ENCODE measurements at regions not wholly inside any gene's neighbourhood (a gene's known extent, or its start where the extent isn't known, plus 50 kb on each side); places are given as distances from the start of the nearest gene placed in this dataset.

GRCh38 chr1:72705921-72706320 is 423.6 kb upstream of the NEGR1 start:
- Mint-ChIP-seq H3K4me1 (ENCODE audit: low read depth) (no peaks in the 10 kb centered on the region), H3K36me3 (no peaks in the 10 kb centered on the region), H3K9me3 (peaks cover 6% of the 10 kb centered on the region), H3K4me3 (no peak overlapping the region), H3K27ac (no peak overlapping the region), H3K27me3 (no peaks in the 10 kb centered on the region)
- POLR2A ChIA-PET, result no interaction called here
- no peak for DNase-seq
- CTCF ChIA-PET, result no interaction called here
- intact Hi-C loops (cut with micrococcal nuclease), result no loop called here

GRCh38 chr1:72704841-72705477 is 422.6 kb upstream of the NEGR1 start:
- H3K27me3 Mint-ChIP-seq, result no peaks in the 10 kb centered on the region
- no peak overlapping the region for H3K4me3 Mint-ChIP-seq
- CTCF ChIA-PET, result interaction anchor here (0.6 kb wide), 1 partner anchor 835 kb away, joined by 3 read pairs; no protein-coding TSS in a partner anchor
- intact Hi-C loops (cut with micrococcal nuclease), result no loop called here
- POLR2A ChIA-PET, result no interaction called here
- DNase-seq, result no peak
- no peak overlapping the region for H3K27ac Mint-ChIP-seq
- H3K9me3 Mint-ChIP-seq, result peaks cover 6% of the 10 kb centered on the region
- no peaks in the 10 kb centered on the region for H3K36me3 Mint-ChIP-seq
- no peaks in the 10 kb centered on the region for H3K4me1 Mint-ChIP-seq (ENCODE audit: low read depth)

DNA sequence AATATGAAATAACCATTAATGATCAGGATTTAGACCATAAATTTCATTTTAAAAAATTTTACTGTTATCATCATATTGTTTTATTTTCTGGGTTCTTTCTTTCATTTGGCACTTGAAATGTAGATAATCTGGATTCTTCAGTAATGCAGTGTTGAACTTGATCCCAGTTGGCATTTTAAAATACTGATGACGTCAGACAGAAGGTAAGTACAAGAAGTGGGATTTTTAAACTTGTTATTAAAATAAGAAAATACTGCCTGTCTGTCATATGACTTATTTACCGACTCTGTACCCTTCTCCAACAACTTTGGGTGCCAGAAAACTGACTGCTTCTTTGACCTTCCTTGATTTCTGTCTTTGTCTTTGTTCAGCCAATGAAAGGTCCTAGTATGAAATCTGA is 415.1 kb upstream of the NEGR1 start:
- Mint-ChIP-seq H3K27me3 (no peaks in the 10 kb centered on the region), H3K36me3 (no peaks in the 10 kb centered on the region), H3K4me3 (no peak overlapping the region), H3K9me3 (peaks cover 30% of the 10 kb centered on the region), H3K4me1 (ENCODE audit: low read depth) (no peaks in the 10 kb centered on the region), H3K27ac (no peak overlapping the region)
- DNase-seq, result no peak
- intact Hi-C loops (cut with micrococcal nuclease), result no loop called here
- POLR2A ChIA-PET, result no interaction called here
- CTCF ChIA-PET, result no interaction called here

DNA sequence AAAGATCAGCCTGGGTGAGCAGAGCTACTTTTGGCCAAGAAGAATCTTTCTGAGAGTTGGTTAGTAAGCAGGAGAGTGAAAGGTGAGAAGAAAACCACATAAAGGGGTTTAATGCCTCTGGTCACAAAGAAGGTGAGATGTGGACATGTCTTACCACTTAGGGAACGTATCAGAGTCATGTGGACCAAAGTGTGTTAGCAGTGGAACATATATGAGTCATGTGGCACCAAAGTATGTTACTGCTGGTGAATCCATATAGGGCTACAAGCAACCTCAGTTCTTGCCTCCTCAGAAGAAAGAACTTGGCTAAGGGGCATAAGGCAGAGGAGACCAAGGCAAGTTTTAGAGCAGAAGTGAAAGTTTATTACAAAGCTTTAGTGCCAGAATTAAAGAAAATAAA is 411.6 kb upstream of the NEGR1 start:
- POLR2A ChIA-PET, result no interaction called here
- intact Hi-C loops (cut with micrococcal nuclease), result no loop called here

GRCh38 chr1:72693376-72693775 is 411.0 kb upstream of the NEGR1 start:
- no peak for DNase-seq
- CTCF ChIA-PET, result no interaction called here
- POLR2A ChIA-PET, result no interaction called here
- peaks cover 37% of the 10 kb centered on the region for H3K9me3 Mint-ChIP-seq
- no peaks in the 10 kb centered on the region for H3K36me3 Mint-ChIP-seq
- intact Hi-C loops (cut with micrococcal nuclease), result no loop called here
- H3K4me3 Mint-ChIP-seq, result no peak overlapping the region
- H3K27me3 Mint-ChIP-seq, result no peaks in the 10 kb centered on the region
- H3K4me1 Mint-ChIP-seq (ENCODE audit: low read depth), result no peaks in the 10 kb centered on the region
- H3K27ac Mint-ChIP-seq, result no peak overlapping the region

More for the DNA sequence above, 411.6 kb upstream of the NEGR1 start:
- H3K4me1 Mint-ChIP-seq (ENCODE audit: low read depth), result no peaks in the 10 kb centered on the region
- CTCF ChIA-PET, result no interaction called here
- peaks cover 36% of the 10 kb centered on the region for H3K9me3 Mint-ChIP-seq
- H3K27ac Mint-ChIP-seq, result no peak overlapping the region
- no peaks in the 10 kb centered on the region for H3K36me3 Mint-ChIP-seq
- H3K27me3 Mint-ChIP-seq, result no peaks in the 10 kb centered on the region
- H3K4me3 Mint-ChIP-seq, result no peak overlapping the region
- DNase-seq, result no peak

DNA sequence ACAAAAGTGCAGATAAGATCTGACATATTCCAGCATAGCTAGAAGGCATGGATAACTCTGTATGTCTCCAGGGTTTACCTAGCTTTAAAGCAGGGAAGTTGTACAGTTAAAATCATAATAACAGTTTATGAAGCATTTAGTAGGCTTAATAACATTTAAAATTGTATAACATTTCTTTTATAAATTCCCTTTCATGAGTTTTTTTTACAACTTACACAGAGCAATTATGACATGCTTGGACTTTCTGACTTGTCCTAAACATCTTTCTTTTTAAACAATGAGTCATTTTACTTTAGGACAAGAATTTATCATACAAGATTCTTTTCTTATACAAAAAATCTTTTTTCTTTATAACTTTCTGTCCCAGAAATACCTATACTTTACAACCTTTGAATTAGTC is 408.5 kb upstream of the NEGR1 start:
- intact Hi-C loops (cut with micrococcal nuclease), result no loop called here
- Mint-ChIP-seq H3K4me3 (no peak overlapping the region), H3K27me3 (no peaks in the 10 kb centered on the region), H3K9me3 (peaks cover 49% of the 10 kb centered on the region), H3K36me3 (no peaks in the 10 kb centered on the region), H3K4me1 (ENCODE audit: low read depth) (no peaks in the 10 kb centered on the region), H3K27ac (no peak overlapping the region)
- CTCF ChIA-PET, result no interaction called here
- DNase-seq, result no peak
- POLR2A ChIA-PET, result no interaction called here

DNA sequence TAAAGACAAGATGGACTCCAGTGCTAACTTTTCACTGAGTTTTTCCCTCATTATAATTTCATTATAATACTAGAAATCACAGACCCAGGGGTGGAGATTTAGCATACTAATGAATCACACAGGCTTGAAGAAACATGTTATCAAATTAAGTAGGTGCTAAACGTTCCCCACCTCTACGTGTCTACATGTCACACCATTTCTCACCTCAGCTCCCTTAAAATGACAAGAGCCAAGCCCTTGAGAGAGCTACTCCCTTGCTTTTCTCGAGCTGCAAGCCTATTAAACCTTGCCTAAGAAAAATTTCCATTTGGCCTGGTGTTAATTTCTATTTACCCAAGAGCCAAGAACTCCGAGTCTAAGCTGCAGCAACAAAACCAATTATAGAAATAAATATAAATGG is 396.3 kb upstream of the NEGR1 start:
- CTCF ChIA-PET, result no interaction called here
- Mint-ChIP-seq H3K9me3 (no peaks in the 10 kb centered on the region), H3K4me3 (no peak overlapping the region), H3K27ac (no peak overlapping the region), H3K27me3 (no peaks in the 10 kb centered on the region), H3K36me3 (no peaks in the 10 kb centered on the region), H3K4me1 (ENCODE audit: low read depth) (no peaks in the 10 kb centered on the region)
- POLR2A ChIA-PET, result no interaction called here
- intact Hi-C loops (cut with micrococcal nuclease), result no loop called here
- DNase-seq, result no peak

GRCh38 chr1:72670902-72671301 is 388.6 kb upstream of the NEGR1 start:
- Mint-ChIP-seq H3K36me3 (no peaks in the 10 kb centered on the region), H3K4me1 (ENCODE audit: low read depth) (no peaks in the 10 kb centered on the region), H3K27me3 (no peaks in the 10 kb centered on the region), H3K27ac (no peak overlapping the region), H3K4me3 (no peak overlapping the region), H3K9me3 (no peaks in the 10 kb centered on the region)
- intact Hi-C loops (cut with micrococcal nuclease), result no loop called here
- ChIA-PET CTCF (no interaction called here), POLR2A (no interaction called here)
- no peak for DNase-seq

- Mint-ChIP-seq H3K27me3 (no peaks in the 10 kb centered on the region), H3K4me1 (ENCODE audit: low read depth) (no peaks in the 10 kb centered on the region), H3K27ac (no peak overlapping the region), H3K36me3 (no peaks in the 10 kb centered on the region), H3K9me3 (peaks cover 6% of the 10 kb centered on the region), H3K4me3 (no peak overlapping the region)
- POLR2A ChIA-PET, result no interaction called here
- CTCF ChIA-PET, result no interaction called here
- DNase-seq, result no peak
- intact Hi-C loops (cut with micrococcal nuclease), result no loop called here
These were observed 380.6 kb upstream of the NEGR1 start for GRCh38 chr1:72662918-72663317.

- Mint-ChIP-seq H3K9me3 (peaks cover 9% of the 10 kb centered on the region), H3K4me3 (no peak overlapping the region), H3K27ac (no peak overlapping the region), H3K4me1 (ENCODE audit: low read depth) (no peaks in the 10 kb centered on the region), H3K27me3 (no peaks in the 10 kb centered on the region), H3K36me3 (no peaks in the 10 kb centered on the region)
- intact Hi-C loops (cut with micrococcal nuclease), result no loop called here
- ChIA-PET POLR2A (no interaction called here), CTCF (no interaction called here)
- no peak for DNase-seq
These were observed 368.6 kb upstream of the NEGR1 start for GRCh38 chr1:72650843-72651435.

DNA sequence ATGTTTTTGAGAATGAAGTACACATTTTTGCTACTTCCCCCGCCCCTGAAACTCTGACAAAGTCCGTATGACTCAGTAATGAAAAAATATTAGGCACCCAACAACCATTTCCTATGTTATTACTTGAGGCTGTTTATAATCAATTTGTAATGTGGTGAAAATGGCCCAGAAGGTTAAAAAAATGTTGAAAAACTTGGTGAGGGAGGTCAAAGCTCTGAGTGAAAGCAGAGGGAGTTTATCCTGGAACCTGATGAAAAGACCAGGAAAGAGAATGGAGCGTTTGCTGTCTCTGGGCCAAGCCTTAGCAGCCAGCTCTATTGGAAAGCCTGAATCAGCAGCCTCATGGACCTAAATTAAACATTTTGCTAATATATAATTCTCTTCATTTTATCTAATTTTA is 367.7 kb upstream of the NEGR1 start:
- no peaks in the 10 kb centered on the region for H3K27me3 Mint-ChIP-seq
- intact Hi-C loops (cut with micrococcal nuclease), result no loop called here
- no peaks in the 10 kb centered on the region for H3K4me1 Mint-ChIP-seq (ENCODE audit: low read depth)
- CTCF ChIA-PET, result no interaction called here
- no peak overlapping the region for H3K27ac Mint-ChIP-seq
- no peak for DNase-seq
- H3K36me3 Mint-ChIP-seq, result no peaks in the 10 kb centered on the region
- POLR2A ChIA-PET, result no interaction called here
- H3K9me3 Mint-ChIP-seq, result peaks cover 9% of the 10 kb centered on the region
- no peak overlapping the region for H3K4me3 Mint-ChIP-seq

GRCh38 chr1:72649211-72649888 is 367.0 kb upstream of the NEGR1 start:
- intact Hi-C loops (cut with micrococcal nuclease), result no loop called here
- no peaks in the 10 kb centered on the region for H3K27me3 Mint-ChIP-seq
- ChIA-PET POLR2A (no interaction called here), CTCF (no interaction called here)
- H3K4me1 Mint-ChIP-seq (ENCODE audit: low read depth), result no peaks in the 10 kb centered on the region
- H3K27ac Mint-ChIP-seq, result no peak overlapping the region
- H3K36me3 Mint-ChIP-seq, result no peaks in the 10 kb centered on the region
- DNase-seq, result no peak
- H3K9me3 Mint-ChIP-seq, result peaks cover 9% of the 10 kb centered on the region
- no peak overlapping the region for H3K4me3 Mint-ChIP-seq

GRCh38 chr1:72648465-72648864 is 366.1 kb upstream of the NEGR1 start:
- DNase-seq, result no peak
- ChIA-PET POLR2A (no interaction called here), CTCF (no interaction called here)
- no peaks in the 10 kb centered on the region for H3K36me3 Mint-ChIP-seq
- no peak overlapping the region for H3K4me3 Mint-ChIP-seq
- no peaks in the 10 kb centered on the region for H3K4me1 Mint-ChIP-seq (ENCODE audit: low read depth)
- intact Hi-C loops (cut with micrococcal nuclease), result no loop called here
- H3K27me3 Mint-ChIP-seq, result no peaks in the 10 kb centered on the region
- peaks cover 11% of the 10 kb centered on the region for H3K9me3 Mint-ChIP-seq
- no peak overlapping the region for H3K27ac Mint-ChIP-seq

Data from activated CD4-positive, alpha-beta memory T cell treated with anti-CD3 and anti-CD28 coated beads for 36 hours (primary cell).